Embryonic facial prominence (tissue), 1 donor: ENCODE measurements at regions not wholly inside any gene's neighbourhood (a gene's known extent, or its start where the extent isn't known, plus 50 kb on each side); places are given as distances from the start of the nearest gene placed in this dataset.

ENCODE experiments used
- DNase-seq: peaks from one replicate; pipeline ENCODE4 v3.0.0-alpha.2; 2016; ENCODE audit errors: extremely low spot score

DNA sequence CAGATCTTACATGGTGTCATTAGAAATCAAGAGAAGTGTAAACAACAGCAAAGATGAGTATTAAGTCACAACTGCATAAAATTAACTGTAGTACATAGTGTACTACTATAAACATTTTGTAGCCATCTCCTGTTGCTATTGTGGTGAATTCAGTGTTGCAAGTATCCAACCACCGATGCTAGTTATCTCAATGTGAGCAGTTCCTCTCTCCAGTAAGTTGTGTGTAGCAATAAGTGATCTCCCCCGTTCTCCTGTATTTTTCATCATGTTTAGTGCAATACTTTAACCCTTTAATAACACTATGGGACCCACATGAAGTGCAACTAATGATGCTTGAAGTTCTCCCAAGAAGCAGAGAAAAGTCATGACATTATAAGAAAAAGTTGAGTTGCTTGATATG, 264.7 kb upstream of the KCNH8 start:
- DNase-seq: no peak

DNA sequence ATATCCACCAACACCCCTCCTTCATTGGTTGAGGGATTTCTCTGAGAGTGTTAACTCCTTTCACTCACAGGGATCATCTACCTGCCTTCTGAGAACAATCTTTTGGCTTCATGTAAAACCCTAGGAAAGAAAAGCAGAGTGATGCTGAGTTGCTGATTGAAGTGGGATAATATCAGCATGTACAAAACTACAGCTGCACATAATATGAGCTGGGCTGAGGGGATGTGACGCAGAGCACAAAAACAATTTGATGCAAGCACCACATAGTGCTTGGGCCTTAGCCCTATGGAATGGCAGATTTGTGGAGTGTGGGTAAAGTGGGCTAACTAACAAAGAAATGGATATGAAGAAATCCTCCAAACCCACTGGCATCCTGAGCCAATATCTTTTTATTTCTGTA, 267.6 kb upstream of the KCNH8 start:
- no peak for DNase-seq

DNA sequence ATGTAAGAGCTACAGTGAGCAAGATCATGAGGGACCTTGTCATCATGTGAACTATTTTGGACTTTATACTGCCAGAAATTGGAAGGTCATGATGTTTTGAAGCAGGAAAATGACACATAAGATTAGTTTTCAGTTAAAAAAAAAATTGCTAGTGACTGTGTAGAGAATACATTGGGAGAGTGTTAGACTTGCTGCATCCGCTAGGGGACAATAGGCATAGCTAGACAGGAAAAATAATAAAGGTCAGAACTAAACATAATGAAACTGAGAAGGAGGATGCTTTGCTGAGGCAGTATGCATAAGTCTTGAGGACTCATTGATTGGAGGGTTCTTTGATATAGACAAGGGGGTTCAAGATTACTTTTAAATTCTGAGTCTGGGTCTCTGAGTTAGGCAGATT, 275.8 kb upstream of the KCNH8 start:
- no peak for DNase-seq

DNA sequence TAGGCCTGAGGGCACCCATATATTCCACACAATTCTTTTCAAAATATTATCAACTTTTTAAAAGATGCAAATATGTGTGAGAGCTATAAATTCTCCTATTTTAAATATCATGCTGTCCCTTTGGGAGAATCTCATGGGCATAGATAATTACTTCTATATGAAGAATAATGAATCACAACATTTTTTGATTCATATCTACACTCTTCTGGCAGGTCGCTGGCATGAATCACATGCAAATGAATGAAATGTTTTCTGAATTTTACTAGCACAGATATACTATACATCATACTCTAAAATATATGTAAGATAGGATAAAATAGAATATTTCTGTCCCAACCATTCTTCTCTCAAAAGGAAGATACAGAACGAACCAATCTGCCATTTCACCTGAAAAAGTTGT, 277.7 kb upstream of the KCNH8 start:
- no peak for DNase-seq

DNA sequence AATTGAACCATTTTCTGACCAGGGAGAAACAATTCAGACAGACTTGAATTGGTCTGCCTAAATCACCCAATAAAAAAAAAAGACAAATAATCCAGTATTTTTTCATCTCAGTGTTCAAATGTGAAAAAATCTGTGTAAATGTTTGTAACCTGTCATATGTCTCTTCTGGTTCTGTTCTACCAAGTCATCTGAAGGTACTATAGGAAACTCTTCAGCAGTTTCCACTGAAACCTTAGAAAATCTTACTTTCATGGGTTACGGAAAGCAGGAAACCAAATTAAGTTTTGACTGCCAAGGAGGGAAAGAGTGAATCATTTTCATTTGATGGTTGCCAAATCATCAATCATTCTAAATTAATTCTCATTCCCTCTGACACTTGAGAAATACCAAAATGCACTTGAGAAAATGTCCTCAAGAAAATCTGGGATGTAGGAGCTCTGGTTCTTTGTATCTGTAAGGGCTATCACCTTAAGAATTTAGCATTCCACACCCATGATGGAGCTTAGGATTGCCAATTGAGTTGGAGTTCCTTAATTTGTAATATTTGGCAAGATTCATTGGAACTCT, 278.2 kb upstream of the KCNH8 start:
- DNase-seq: no peak

DNA sequence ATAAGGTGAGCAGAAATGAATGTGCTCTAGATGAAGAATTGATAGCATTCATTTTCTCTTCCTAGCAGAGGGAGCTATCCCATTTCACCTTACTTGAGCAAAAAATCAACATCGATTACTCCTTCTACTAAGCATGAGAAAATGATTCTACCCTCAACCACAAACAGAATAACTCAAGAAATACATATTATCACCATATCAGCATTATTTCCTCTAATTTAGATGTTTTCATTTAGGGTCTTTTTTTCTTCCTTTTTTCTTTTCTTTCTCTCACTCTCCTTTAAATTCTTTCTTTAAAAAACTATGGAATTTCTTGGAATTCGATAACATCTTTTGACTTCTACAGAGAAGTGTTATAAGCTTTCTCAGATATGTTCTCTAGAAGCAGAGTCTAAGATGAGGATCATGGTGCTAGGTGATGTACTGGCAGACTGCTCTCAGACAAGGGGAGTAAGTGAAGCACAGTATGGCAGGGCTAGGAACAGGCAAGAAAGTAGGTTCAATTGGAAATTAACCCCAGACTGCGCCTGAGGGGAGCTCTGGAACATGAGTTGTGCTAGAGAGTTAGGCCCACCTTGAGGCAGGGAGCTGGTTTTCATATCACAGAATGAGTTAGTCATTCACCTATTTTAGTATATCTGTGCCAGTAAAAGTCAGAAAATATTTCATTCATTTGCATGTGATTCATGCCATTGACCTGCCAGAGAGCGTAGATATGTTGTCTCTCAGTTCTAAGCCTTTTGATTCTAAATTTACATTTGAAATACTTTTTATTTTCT, 279.2 kb upstream of the KCNH8 start:
- no peak for DNase-seq

DNA sequence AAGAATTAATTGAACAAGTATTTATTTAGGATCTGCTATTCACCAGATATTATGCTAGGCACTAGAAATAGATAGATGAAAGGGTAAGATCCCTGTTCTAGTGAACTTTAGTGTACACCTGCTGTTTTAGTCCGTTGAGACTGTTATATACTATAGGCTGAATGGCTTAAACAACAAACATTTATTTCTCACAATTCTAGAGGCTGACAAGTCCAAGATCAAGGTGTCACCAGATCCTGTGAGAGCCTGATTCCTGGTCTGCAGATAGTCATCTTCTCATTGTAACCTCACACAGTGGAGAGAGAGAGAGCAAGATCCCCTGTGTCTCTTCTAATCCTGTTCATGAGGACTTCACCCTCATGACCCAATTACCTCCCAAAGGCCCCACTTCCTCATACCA, 281.4 kb upstream of the KCNH8 start:
- DNase-seq: no peak

DNA sequence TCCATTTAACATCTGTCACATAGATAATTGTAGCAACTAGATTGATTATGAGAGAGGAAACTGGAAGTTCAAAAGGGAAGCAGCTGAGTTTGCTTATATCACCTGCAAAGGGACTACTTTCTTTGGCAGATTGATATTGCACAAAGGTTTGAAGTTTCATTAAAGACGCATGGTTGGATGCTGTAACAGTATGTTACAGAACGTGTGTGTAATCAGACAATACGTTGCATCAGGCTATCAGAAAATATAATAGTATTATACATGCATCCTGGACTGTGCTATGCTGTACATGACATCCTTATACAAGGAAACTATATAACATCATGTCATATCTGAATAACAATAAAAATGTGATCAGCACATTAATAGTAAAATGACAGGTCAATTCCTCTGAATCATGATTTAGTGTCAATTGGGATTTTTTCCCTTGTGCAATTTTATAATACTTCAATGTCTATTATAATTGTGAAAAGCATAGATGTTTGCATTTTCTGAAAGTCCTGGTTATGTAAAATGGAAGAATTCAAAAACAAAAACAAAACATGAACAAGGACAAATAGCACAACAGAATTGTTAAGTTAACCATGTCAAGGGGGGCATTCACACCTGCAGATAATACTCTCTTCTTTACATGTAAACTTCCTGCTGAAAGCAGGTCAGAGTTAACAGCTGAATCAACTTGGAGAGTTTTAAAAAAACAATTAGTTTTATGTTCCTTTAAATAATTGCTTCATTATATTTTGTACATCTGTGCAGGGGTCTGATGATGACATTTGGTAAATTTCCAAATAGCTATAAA, 283.2 kb upstream of the KCNH8 start:
- DNase-seq: no peak

DNA sequence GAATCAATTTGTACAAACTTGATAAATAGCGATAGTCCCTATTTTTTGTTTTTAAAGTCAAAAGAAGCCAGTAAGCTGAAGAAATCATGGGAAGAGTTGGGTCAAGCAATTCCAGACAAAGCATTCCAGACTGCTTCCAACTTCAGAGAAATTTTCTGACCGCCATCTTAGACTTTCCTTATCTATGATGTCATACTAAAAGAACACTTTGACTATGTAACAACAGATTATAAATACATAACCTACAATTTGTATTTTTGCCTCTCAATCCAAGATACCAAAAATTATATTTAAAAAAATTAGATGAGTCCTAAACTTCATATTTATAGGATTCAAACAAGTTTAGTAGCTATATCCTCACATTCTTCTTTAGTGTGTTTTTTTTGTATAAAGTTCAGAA, 286.2 kb upstream of the KCNH8 start:
- DNase-seq: no peak

DNA sequence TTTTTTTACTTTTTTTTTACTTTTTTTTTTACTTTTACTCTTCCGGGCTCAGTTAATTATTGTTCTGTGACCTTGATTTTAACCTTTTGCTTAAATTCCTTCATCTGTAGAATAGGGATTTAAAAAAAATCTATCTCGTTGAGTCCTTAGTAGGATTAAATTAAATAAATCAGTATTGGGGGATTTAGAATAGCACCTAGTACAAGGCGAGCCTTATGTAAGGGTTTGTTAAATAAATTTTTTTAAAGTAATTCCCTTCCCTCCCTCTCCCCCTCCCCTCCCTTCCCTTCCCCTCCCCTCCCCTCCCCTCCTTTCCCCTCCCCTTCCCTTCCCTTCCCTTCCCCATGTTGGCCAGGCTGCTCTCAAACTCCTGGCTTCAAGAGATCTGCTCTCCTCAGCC, 287.2 kb upstream of the KCNH8 start:
- DNase-seq: no peak

DNA sequence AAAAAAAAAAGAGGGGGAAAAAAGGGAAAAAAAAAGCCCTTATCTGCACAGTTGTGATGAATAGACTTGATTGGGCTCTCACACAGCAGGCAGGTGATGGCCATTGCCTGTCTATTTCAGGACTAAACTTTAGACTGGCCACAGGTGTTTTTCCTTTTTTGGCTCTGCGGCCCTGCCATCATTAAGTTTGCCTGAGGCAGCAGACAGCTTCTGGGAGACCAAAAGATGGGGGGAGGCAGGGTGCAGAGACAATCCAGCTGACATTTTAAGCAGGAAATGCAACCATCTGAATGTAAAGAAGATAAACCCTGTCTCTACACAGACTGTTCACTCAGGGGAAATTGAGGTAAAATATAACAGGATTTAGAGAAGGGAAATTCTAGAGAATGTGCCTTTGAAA, 295.0 kb upstream of the KCNH8 start:
- no peak for DNase-seq

DNA sequence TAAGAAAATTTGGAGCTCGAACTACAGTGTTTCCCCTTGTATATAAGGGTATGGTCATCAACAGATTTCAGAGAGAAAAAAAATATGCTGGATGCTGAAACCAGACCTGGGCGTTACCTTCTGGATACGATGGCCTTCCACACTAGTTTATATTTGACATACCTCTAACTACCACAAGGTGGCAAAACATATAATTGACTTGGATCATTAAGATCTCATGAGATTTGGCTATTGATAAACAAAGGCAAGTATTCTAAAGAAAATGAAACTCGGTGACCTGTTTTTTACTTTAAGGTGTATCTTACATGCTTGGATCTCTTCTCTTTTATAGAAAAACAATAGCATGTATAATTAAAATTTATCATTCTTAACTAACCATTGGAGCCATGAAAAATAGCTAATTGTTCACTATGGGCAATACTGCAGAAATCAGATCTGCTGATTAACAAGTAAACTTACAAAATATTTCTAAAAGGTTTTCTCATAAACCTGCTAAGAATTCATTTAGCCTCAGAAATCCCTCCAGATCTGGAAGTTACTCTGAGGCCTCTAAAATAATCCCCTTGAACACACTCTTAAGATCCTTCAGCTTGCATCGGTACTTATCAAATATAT, 300.6 kb upstream of the KCNH8 start:
- no peak for DNase-seq

DNA sequence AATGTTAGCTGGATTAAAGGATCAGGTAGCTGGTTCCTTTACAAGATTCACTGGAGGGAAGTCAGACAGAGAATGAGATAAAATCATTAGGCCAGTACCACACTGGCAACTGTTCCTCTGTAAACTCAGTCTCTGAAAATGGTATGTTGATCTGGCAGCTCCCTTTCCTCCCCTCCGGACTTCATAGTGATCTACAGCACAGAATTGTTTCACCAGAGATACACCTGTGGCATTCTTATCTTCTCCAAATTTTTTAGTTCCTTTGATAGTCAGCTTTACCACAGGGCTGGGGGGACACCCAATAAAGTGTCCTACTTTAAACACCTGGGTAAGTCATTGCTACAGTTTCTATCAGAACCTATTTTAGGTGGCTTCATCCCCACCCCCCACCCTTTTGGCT, 304.3 kb upstream of the KCNH8 start:
- DNase-seq: no peak

DNA sequence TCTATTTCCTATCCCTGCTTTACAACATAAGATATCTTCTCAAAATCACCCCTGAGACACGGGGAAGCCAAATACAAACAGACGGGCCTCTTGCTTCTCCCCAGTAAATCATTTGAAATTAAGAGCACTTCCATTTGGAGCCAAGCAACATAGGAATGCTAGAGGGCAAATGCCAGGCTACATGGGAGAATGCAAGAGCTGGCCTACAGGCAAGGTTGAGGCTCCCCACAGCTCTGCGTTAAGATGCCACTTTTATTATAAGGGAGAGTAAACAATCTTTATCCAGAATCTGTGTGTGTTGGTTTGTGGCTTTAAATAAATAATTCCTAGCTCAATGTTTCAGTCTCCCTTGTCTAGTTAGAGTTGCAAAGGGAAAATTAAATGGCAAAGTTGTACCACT, 305.1 kb upstream of the KCNH8 start:
- no peak for DNase-seq

DNA sequence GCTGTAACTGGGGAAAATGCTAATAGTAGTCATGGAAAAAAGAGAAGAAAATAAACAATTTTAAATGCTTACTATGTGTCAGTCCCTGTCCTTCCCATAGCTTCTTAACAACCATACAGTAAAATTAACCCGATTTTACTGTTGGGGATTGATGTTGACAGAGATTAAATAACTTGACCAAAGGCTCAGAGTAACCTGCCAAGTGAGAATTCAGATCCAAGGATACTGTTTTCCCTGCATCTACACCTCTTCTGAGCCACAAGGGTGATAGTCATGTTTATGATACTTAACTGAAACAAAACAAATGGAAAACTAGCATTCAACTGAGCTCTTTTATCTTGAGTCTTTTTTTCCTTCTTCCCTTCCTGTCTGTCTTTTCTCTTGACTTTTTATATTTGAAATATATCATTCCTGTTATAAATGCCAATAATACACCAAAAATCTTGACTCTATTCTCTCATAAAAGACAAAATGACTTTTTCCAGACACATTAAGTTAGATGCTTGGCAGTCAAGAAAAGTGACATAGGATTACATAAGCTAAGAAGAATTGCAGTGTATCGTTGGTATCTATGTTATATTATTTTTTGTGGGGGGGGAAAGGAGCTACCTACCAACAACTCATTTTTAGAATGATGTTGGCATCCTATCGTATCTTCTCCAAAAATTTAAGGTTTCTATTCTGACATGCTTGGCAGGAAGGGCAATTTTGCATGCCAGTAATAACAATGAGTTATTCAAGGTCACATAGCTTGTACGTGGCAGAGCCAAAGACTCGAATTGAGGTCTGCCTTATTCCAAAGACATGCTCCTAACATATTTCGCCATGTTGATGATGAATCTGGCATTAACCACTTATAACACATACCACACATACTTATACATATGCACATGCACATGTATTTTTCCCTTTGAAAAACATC, 306.6 kb upstream of the KCNH8 start:
- no peak for DNase-seq

DNA sequence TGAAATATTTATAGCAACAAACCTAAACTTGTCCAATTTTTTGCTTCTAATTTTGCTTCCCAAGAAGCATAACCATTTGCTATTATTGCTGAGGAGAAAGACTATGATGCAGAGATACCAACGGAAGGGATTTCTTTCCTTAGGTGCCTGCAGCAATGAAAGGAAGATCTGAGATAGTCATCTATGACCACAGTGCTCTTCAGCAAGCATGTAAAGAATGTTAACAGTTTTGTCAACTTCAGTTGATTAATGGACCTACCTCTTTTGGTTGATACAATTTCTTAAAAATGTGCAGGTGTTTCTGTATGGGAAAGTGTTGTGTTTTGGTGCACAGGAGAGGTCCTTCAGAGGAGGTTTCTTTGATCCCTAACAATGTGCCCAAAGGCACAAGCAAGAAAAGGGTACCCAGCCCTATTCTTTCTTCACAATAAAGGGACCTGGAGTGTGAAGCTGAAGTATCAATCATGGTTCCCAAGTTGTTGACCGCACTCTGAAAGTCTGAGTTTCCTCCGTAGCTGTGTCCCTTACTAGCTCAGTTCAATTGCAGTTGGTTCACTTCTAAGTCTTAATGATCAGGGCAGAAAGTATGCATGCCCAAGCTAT, 307.7 kb upstream of the KCNH8 start:
- no peak for DNase-seq

DNA sequence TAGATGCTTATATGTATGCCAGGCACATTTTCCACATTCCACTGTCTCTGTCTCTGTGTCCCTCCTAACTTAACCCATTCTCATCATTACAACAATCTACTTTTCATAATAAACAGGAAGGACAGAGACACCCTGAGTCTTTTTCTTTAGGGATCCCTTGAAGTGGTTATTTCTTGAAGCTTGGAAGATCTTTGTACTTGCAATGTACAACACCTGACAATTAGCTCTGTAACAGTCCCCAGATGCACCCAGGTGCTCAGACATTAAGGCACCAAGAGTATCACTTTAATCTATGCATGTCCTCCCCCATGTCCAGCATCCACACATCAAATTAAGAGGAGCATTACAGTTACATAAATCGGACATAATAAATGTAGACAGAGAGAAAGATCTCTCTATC, 309.6 kb upstream of the KCNH8 start:
- DNase-seq: no peak

DNA sequence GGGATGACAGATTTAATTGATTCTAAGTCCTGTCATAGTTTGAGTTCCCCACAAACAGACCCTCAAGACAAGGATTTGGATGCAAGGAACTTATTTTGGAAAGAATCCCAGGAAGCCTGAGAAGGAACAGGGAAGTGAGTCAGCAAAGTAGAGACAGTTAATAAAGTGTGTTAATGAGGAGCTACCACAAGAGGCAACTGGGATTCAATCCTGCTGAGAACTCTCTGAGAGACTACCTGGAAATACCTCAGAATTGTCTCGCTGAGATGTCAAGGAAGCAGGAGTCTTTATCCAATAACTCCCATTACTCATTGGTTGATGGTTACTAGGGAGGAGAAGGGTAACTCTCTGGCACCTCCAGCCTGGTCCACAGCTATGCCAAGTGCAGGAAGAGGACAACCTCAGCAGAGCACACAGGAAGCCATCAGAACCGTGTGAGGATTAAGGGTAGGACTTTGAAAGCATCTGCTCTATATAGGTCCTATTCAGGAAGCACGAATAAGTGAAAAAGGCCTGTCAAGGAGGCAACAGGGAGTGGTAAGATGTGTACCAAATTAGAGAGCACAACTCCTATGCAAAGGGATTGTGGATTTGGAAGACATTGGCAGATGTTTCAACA, 311.1 kb upstream of the KCNH8 start:
- no peak for DNase-seq

DNA sequence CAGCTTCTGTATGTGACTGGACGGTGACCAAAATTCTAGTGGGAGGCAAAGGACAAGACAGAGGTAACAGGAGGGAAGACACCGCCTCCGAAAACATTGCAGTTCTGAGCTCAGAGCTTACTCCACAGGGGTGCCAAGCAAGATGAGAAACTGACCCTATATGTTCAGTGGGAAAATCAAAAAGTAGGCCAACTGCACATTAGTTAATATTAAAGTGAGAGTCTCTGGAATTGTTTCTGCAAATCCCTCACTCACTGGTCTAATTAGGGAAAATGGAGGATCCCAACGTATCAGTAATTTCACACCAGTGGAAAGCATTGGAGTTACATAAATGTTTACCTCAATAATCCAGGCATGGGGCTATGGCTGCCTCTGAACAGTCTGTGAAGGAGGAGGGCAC, 313.3 kb upstream of the KCNH8 start:
- DNase-seq: no peak

DNA sequence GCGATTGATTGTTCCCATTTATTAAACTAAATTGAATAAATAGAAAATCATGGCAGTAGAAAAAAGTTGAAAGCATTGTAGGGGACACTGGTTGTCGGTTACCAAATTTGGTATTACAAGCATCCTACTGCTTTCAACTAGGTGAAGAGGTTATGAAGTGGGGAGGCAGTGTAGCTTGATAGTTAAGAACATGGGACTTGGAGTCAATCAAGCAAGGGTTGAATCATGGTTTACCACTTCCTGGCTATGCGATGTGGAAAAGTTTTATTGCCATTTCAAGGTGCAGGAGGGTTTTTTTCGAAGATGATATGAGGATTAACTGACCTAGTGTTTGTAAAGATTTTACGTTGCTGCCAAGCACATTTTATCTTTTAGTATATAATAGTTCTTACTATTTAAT, 318.2 kb upstream of the KCNH8 start:
- no peak for DNase-seq

DNA sequence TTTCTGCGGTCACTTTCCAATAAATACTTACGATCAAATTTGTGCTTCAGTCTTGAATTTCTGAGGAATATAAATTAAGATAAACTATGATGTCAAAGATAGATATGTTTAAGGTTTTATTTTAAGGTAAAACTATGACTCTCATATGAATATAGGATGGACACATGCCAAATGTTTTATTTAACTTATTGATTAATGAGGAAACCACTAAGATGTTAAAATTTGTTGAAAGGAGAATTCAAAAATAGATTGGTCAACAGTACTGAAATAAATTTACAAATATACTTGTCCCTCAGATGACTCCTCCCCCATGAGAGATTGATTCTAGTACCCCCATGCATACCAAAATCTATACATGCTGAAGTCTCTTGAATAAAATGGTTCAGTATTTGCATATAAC, 319.7 kb upstream of the KCNH8 start:
- no peak for DNase-seq
